ENCODE measurements at regions not wholly inside any gene's neighbourhood (a gene's known extent, or its start where the extent isn't known, plus 50 kb on each side); places are given as distances from the start of the nearest gene placed in this dataset.

DNA sequence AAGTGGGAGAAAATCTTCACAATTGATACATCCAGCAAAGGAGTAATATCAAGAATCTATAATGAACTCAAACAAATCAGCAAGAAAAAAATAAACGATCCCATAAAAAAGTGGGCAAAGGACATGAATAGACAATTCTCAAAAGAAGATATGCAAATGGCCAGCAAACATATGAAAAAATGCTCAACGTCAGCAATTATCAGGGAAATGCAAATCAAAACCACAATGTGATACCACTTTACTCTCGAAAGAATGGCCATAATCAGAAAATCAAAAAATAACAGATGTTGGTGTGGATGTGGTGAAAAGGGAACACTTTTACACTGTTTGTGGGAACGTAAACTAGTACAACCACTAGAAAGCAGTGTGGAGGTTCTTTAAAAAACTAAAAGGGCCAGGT, 114.3 kb upstream of the CCSER1 start:
- TF ChIP-seq ZNF274 (IDR thresholded peaks at IDR 0.05; ENCODE audit: low read depth, low read length) (no peak), SUZ12 (IDR thresholded peaks at IDR 0.05; ENCODE audit: extremely low read depth, insufficient read depth, insufficient read length) (no peak)

Measured in NT2/D1 (cell line).